ENCODE measurements at regions not wholly inside any gene's neighbourhood (a gene's known extent, or its start where the extent isn't known, plus 50 kb on each side); places are given as distances from the start of the nearest gene placed in this dataset.
"Not testable (repeated sequence)": the region's sequence is repeated elsewhere in the genome, so short reads cannot be mapped to it uniquely, and the experiment has no call there.

GRCh38 chr9:19873188-19873587 lies 84.4 kb upstream of the SLC24A2 start:
- not testable (repeated sequence) for TF ChIP-seq CTCF, POLR2A, POLR2AphosphoS5 (IDR thresholded peaks at IDR 0.05)

All from prostate gland (tissue), 2 donors.